Right lobe of liver (tissue), 4 donors: ENCODE measurements at regions not wholly inside any gene's neighbourhood (a gene's known extent, or its start where the extent isn't known, plus 50 kb on each side); places are given as distances from the start of the nearest gene placed in this dataset.

Experiments used
- POLR2A ChIP-seq: fragments of 450-650 bp; IDR thresholded peaks from one replicate; pipeline ENCODE4 v1.6.1; 2017; ENCODE audit warnings: antibody characterized with exemption, mild to moderate bottlenecking
- TF ChIP-seq, protein P1 (sequence below), 4 donors: fragments of 200-600 bp in 3 of 4; fragments of 450-650 bp in 1 of 4; IDR thresholded peaks; one replicate each; pipeline versions ENCODE4 v1.5.1 to v1.8.0; 2016 to 2022; ENCODE audit warnings: antibody characterized with exemption in 4 of 4, mild to moderate bottlenecking in 2 of 4
- donor health status: DM: no; HTN: no; CAD: no.
- donor health status: DM: no; HTN: no; CAD: no.
- donor health status: DM: no; HTN: yes; CAD: no.

DNA sequence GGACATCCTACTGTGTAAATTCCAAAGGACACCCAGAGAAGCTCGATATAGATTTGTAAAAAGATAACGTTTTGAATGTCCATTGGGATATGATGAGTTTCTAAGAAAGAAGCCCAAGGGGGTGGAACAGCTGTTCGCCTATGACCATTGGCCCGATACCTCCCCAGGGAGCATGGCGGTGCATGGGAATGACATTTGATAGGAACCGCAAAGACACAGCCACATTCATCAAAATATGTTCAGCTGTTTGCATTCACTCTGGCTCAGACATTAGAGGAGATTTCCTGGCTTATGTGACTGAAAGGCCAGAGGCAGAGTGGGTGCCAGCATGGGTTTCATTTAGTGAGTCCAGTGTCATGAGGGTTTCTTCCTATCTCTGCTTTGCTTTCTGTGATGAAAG lies 56.0 kb upstream of the BAIAP2L1 start:
- TF ChIP-seq, protein P1, sequence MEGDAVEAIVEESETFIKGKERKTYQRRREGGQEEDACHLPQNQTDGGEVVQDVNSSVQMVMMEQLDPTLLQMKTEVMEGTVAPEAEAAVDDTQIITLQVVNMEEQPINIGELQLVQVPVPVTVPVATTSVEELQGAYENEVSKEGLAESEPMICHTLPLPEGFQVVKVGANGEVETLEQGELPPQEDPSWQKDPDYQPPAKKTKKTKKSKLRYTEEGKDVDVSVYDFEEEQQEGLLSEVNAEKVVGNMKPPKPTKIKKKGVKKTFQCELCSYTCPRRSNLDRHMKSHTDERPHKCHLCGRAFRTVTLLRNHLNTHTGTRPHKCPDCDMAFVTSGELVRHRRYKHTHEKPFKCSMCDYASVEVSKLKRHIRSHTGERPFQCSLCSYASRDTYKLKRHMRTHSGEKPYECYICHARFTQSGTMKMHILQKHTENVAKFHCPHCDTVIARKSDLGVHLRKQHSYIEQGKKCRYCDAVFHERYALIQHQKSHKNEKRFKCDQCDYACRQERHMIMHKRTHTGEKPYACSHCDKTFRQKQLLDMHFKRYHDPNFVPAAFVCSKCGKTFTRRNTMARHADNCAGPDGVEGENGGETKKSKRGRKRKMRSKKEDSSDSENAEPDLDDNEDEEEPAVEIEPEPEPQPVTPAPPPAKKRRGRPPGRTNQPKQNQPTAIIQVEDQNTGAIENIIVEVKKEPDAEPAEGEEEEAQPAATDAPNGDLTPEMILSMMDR (IDR thresholded peaks at IDR 0.05) = no peak
- TF ChIP-seq POLR2A = no peak
